ENCODE measurements at regions not wholly inside any gene's neighbourhood (a gene's known extent, or its start where the extent isn't known, plus 50 kb on each side); places are given as distances from the start of the nearest gene placed in this dataset.

GRCh38 chr2:228876276-228876675 is 394.8 kb downstream of the PID1 start:
- TF ChIP-seq REST (IDR thresholded peaks at IDR 0.05) (no peak), CTCF (IDR thresholded peaks at IDR 0.05; ENCODE audit: low read depth, low read length, missing input control) (no peak), GABPA (IDR thresholded peaks at IDR 0.05 in 1 of 2, conservative IDR thresholded peaks at IDR 0.05 in 1 of 2) (no peak), MAX (IDR thresholded peaks at IDR 0.05) (no peak), RAD21 (IDR thresholded peaks at IDR 0.05) (no peak), FOXA1 (IDR thresholded peaks at IDR 0.05) (no peak), SP1 (IDR thresholded peaks at IDR 0.05) (no peak), TAF1 (conservative IDR thresholded peaks at IDR 0.05) (no peak), YY1 (IDR thresholded peaks at IDR 0.05) (no peak), RXRA (IDR thresholded peaks at IDR 0.05) (no peak), JUND (IDR thresholded peaks at IDR 0.05) (no peak), ZBTB33 (IDR thresholded peaks at IDR 0.05) (no peak), EGR1 (IDR thresholded peaks at IDR 0.05; ENCODE audit: low read depth in 2 of 2) (no peak)

Measured in liver (tissue), 3 donors.